ENCODE measurements at regions not wholly inside any gene's neighbourhood (a gene's known extent, or its start where the extent isn't known, plus 50 kb on each side); places are given as distances from the start of the nearest gene placed in this dataset.
"Not testable (repeated sequence)": the region's sequence is repeated elsewhere in the genome, so short reads cannot be mapped to it uniquely, and the experiment has no call there.

DNA sequence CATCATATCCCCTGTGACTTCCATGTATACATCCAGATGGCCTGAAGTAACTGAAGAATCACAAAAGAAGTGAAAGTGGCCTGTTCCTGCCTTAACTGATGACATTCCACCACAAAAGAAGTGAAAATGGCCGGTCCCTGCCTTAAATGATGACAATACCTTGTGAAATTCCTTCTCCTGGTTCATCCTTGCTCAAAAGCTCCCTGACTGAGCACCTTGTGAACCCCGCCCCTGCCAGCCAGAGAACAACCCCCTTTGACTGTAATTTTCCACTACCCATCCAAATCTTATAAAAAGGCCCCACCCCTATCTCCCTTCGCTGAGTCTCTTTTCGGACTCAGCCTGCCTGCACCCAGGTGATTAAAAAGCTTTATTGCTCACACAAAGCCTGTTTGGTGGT is 680.2 kb downstream of the KHDRBS2 start:
- POLR2A ChIA-PET; H3K27ac ChIP-seq; H3K4me1 ChIP-seq; ATAC-seq; CTCF ChIA-PET; DNase-seq (ENCODE audit: low read depth in 1 of 2, low spot score in 1 of 2); H3K9me3 ChIP-seq; FAIRE-seq; H3K4me2 ChIP-seq; H3K4me3 ChIP-seq: not testable (repeated sequence)
- WGBS (ENCODE audit: missing lambda C conversion rate): 2% methylated on average over 4 of the region's 4 CpGs

DNA sequence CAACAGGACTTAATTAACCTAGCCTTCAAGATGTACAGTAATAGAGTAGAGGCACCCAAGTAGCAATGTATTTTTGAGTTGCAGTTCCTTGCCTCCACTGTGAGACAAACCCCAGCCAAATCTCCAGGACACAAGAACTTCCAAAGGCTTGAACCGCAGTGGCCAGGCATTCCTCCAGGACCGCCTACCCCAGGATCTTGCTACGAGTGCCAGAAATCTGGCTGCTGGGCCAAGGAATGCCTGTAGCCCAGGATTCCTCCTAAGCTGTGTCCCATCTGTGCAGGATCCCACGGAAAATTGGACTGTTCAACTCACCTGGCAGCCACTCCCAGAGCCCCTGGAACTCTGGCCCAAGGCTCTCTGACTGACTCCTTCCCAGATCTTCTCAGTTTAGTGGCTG is 683.9 kb downstream of the KHDRBS2 start:
- H3K4me1 ChIP-seq; CTCF ChIA-PET; H3K4me3 ChIP-seq; POLR2A ChIA-PET; H3K27ac ChIP-seq; ATAC-seq; DNase-seq (ENCODE audit: low read depth in 1 of 2, low spot score in 1 of 2); H3K9me3 ChIP-seq; H3K4me2 ChIP-seq; FAIRE-seq: not testable (repeated sequence)
- no CpG with 5 or more reads among the region's 4 CpGs for WGBS (ENCODE audit: missing lambda C conversion rate)

DNA sequence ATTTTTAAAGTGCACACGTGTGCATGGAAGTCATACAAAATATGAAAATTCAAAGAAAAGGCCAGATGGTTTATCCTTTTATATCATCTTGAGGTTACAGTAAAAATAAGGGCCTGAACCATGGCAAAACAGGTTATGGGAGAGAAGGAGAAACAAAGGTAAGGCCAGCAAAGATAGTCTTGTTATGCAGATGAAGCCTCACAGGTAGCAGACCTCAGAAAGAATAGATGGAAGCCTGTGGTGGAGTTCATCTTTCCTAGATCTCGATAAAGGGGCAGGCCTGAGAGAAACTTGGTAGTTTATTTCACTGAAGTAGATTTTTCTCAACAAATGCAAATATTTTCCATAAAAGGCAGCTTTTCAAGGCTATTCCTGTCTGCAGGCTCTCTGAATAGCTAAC is 693.8 kb downstream of the KHDRBS2 start:
- TF ChIP-seq HDAC2 (IDR thresholded peaks at IDR 0.05): no peak
- TF ChIP-seq RNF2 (IDR thresholded peaks at IDR 0.05; ENCODE audit: borderline replicate concordance, low read depth): no peak
- TF ChIP-seq KDM5A (IDR thresholded peaks at IDR 0.05): no peak
- TF ChIP-seq NFE2L2 (conservative IDR thresholded peaks at IDR 0.05; ENCODE audit: low read length): no peak
- TF ChIP-seq, protein P1, sequence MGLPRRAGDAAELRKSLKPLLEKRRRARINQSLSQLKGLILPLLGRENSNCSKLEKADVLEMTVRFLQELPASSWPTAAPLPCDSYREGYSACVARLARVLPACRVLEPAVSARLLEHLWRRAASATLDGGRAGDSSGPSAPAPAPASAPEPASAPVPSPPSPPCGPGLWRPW (IDR thresholded peaks at IDR 0.05): no peak
- TF ChIP-seq, protein P2, sequence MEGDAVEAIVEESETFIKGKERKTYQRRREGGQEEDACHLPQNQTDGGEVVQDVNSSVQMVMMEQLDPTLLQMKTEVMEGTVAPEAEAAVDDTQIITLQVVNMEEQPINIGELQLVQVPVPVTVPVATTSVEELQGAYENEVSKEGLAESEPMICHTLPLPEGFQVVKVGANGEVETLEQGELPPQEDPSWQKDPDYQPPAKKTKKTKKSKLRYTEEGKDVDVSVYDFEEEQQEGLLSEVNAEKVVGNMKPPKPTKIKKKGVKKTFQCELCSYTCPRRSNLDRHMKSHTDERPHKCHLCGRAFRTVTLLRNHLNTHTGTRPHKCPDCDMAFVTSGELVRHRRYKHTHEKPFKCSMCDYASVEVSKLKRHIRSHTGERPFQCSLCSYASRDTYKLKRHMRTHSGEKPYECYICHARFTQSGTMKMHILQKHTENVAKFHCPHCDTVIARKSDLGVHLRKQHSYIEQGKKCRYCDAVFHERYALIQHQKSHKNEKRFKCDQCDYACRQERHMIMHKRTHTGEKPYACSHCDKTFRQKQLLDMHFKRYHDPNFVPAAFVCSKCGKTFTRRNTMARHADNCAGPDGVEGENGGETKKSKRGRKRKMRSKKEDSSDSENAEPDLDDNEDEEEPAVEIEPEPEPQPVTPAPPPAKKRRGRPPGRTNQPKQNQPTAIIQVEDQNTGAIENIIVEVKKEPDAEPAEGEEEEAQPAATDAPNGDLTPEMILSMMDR (IDR thresholded peaks at IDR 0.05): no peak
- TF ChIP-seq, protein P3, sequence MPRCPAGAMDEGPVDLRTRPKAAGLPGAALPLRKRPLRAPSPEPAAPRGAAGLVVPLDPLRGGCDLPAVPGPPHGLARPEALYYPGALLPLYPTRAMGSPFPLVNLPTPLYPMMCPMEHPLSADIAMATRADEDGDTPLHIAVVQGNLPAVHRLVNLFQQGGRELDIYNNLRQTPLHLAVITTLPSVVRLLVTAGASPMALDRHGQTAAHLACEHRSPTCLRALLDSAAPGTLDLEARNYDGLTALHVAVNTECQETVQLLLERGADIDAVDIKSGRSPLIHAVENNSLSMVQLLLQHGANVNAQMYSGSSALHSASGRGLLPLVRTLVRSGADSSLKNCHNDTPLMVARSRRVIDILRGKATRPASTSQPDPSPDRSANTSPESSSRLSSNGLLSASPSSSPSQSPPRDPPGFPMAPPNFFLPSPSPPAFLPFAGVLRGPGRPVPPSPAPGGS (IDR thresholded peaks at IDR 0.05): no peak
- no peak for TF ChIP-seq JUN (IDR thresholded peaks at IDR 0.05)
- TF ChIP-seq RARB (CRISPR knock-in tag; IDR thresholded peaks at IDR 0.05): no peak
- TF ChIP-seq ZSCAN20 (CRISPR knock-in tag; IDR thresholded peaks at IDR 0.05): no peak
- TF ChIP-seq, protein P4, sequence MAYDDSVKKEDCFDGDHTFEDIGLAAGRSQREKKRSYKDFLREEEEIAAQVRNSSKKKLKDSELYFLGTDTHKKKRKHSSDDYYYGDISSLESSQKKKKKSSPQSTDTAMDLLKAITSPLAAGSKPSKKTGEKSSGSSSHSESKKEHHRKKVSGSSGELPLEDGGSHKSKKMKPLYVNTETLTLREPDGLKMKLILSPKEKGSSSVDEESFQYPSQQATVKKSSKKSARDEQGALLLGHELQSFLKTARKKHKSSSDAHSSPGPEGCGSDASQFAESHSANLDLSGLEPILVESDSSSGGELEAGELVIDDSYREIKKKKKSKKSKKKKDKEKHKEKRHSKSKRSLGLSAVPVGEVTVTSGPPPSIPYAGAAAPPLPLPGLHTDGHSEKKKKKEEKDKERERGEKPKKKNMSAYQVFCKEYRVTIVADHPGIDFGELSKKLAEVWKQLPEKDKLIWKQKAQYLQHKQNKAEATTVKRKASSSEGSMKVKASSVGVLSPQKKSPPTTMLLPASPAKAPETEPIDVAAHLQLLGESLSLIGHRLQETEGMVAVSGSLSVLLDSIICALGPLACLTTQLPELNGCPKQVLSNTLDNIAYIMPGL (CRISPR knock-in tag; IDR thresholded peaks at IDR 0.05; ENCODE audit: borderline replicate concordance): no peak
- no peak for TF ChIP-seq PHF8 (IDR thresholded peaks at IDR 0.05; ENCODE audit: borderline replicate concordance, low read depth)
- TF ChIP-seq, protein P5, sequence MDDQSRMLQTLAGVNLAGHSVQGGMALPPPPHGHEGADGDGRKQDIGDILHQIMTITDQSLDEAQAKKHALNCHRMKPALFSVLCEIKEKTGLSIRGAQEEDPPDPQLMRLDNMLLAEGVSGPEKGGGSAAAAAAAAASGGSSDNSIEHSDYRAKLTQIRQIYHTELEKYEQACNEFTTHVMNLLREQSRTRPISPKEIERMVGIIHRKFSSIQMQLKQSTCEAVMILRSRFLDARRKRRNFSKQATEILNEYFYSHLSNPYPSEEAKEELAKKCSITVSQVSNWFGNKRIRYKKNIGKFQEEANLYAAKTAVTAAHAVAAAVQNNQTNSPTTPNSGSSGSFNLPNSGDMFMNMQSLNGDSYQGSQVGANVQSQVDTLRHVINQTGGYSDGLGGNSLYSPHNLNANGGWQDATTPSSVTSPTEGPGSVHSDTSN (IDR thresholded peaks at IDR 0.05): no peak
- TF ChIP-seq SMC3 (IDR thresholded peaks at IDR 0.05): no peak
- TF ChIP-seq, protein P6, sequence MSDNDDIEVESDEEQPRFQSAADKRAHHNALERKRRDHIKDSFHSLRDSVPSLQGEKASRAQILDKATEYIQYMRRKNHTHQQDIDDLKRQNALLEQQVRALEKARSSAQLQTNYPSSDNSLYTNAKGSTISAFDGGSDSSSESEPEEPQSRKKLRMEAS (IDR thresholded peaks at IDR 0.05): no peak
- TF ChIP-seq ZFP36 (IDR thresholded peaks at IDR 0.05; ENCODE audit: borderline replicate concordance, partially characterized antibody): no peak
- no peak for TF ChIP-seq GATA3 (IDR thresholded peaks at IDR 0.05; ENCODE audit: borderline replicate concordance)
- TF ChIP-seq, protein P7, sequence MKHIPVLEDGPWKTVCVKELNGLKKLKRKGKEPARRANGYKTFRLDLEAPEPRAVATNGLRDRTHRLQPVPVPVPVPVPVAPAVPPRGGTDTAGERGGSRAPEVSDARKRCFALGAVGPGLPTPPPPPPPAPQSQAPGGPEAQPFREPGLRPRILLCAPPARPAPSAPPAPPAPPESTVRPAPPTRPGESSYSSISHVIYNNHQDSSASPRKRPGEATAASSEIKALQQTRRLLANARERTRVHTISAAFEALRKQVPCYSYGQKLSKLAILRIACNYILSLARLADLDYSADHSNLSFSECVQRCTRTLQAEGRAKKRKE (CRISPR knock-in tag; IDR thresholded peaks at IDR 0.05; ENCODE audit: low read depth): no peak
- H3K4me1 ChIP-seq: no peaks in the 10 kb centered on the region
- no peak overlapping the region for H3K27ac ChIP-seq
- ATAC-seq (no peak), FAIRE-seq (no peak), DNase-seq (ENCODE audit: low read depth in 1 of 2, low spot score in 1 of 2) (no peak)
- 3% methylated on average over 2 of the region's 2 CpGs for WGBS (ENCODE audit: missing lambda C conversion rate)
- H3K9me3 ChIP-seq: no peaks in the 10 kb centered on the region
- CTCF ChIA-PET: no interaction called here
- POLR2A ChIA-PET: no interaction called here
- no peak overlapping the region for H3K4me3 ChIP-seq
- H3K4me2 ChIP-seq: no peak overlapping the region
